AG04449 (cell line): ENCODE measurements at regions not wholly inside any gene's neighbourhood (a gene's known extent, or its start where the extent isn't known, plus 50 kb on each side); places are given as distances from the start of the nearest gene placed in this dataset.
"Not testable (repeated sequence)": the region's sequence is repeated elsewhere in the genome, so short reads cannot be mapped to it uniquely, and the experiment has no call there.

ENCODE experiments used
- CTCF ChIA-PET: fragments of 350-600 bp; formaldehyde crosslinking; extraction: SDS; loops from one replicate; lab custom pipeline; 2021; ENCODE audit warnings: antibody characterized with exemption; lab: Yijun Ruan, JAX
- POLR2A ChIA-PET: fragments of 400-600, 350-600 bp; formaldehyde crosslinking; extraction: SDS; loops from one replicate; lab custom pipeline; 2020; ENCODE audit warnings: antibody characterized with exemption, inconsistent platforms; lab: Yijun Ruan, JAX
- DNase-seq: peaks from one replicate; pipeline ENCODE4 v3.0.0-alpha.2; 2010; ENCODE audit warnings: low read depth, low spot score
- H3K4me3 ChIP-seq: 2 replicates; pipeline ENCODE4 v1.5.1; 2011; ENCODE audit warnings: low read depth, mild to moderate bottlenecking, control low read depth, low read length
- TF ChIP-seq, protein P1 (sequence below): IDR thresholded peaks from one replicate; pipeline ENCODE4 v1.5.1; 2011; ENCODE audit warnings: mild to moderate bottlenecking, moderate library complexity, low read length, control low read depth, inconsistent platforms; ENCODE audit not compliant: insufficient read depth; ENCODE audit errors: missing control alignments

DNA sequence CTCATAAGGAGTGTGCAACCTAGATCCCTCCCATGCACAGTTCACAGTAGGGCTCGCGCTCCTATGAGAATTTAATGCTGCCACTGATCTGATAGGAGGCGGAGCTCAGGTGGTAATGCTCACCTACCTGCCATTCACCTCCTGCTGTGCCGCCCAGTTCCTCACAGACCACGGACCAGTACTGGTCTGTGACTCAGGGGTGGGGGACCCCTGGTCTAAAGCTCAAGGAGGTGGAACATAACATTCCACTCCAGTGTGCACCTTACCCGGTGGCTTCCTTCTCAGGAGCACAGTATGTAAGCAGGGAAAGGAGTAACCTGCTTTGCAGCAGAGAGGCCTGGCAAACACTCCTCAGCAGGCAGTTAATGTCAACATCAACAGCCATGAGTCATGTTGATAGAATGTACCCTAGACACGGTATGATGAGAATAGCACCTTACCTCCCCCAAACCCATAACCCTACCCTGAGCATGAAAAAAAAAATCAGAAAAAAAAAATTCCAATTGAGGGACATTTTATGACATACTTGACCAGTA is 273.5 kb downstream of the FGFR2 start:
- ChIA-PET CTCF (no interaction called here), POLR2A (no interaction called here)
- no peak for DNase-seq
- no peak overlapping the region for H3K4me3 ChIP-seq
- TF ChIP-seq, protein P1, sequence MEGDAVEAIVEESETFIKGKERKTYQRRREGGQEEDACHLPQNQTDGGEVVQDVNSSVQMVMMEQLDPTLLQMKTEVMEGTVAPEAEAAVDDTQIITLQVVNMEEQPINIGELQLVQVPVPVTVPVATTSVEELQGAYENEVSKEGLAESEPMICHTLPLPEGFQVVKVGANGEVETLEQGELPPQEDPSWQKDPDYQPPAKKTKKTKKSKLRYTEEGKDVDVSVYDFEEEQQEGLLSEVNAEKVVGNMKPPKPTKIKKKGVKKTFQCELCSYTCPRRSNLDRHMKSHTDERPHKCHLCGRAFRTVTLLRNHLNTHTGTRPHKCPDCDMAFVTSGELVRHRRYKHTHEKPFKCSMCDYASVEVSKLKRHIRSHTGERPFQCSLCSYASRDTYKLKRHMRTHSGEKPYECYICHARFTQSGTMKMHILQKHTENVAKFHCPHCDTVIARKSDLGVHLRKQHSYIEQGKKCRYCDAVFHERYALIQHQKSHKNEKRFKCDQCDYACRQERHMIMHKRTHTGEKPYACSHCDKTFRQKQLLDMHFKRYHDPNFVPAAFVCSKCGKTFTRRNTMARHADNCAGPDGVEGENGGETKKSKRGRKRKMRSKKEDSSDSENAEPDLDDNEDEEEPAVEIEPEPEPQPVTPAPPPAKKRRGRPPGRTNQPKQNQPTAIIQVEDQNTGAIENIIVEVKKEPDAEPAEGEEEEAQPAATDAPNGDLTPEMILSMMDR: no peak

DNA sequence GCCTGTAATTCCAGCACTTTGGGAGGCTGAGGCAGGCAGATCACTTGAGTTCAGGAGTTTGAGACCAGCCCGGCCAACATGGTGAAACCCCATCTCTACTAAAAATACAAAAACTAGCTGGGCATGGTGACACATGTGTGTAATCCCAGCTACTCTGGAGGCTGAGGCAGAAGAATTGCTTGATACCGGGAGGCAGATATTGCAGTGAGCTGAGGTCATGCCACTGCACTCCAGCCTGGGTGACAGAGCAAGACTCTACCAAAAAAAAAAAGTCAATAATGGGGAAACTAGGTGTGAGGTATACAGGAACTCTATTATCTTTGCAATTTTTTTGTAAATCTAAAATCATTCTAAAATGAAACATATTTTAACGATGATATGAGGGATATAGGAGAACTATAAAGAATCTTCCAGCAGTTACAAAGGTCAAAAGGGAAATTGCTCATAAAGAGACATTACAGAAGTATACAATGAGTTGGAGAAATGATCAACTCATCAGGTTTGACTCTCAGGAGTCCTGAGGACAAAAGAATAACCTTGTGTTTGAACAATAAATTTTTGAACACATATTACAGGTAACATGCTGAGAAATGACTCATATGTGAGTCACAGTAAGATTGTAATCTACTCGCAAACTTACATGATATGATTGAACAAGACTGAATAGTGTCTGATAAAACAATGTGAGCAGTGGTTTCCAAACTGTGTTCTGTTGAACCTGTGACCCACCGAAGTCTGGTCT is 272.6 kb downstream of the FGFR2 start:
- ChIA-PET CTCF (no interaction called here), POLR2A (no interaction called here)
- TF ChIP-seq, protein P1: no peak
- no peak overlapping the region for H3K4me3 ChIP-seq
- no peak for DNase-seq

DNA sequence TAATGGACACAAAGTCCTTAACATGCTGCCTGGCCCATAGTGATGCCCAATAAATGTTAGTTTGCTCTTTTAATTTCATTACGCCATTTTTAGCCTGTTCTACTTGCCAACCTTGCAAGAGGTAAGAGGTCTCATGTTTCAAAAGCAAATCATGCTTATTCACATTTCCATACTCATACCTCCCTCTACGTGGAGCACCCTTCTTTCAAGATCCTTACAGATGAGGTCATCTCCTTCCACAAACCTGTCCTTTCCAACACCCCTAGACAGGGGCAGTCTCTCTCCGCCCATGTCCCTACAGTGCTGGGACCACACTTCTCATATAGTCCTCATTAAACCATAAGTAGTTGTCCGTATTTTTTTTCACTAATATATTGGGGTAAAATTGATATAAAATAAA is 271.3 kb downstream of the FGFR2 start:
- CTCF ChIA-PET: no interaction called here
- POLR2A ChIA-PET: no interaction called here
- TF ChIP-seq, protein P1: no peak

DNA sequence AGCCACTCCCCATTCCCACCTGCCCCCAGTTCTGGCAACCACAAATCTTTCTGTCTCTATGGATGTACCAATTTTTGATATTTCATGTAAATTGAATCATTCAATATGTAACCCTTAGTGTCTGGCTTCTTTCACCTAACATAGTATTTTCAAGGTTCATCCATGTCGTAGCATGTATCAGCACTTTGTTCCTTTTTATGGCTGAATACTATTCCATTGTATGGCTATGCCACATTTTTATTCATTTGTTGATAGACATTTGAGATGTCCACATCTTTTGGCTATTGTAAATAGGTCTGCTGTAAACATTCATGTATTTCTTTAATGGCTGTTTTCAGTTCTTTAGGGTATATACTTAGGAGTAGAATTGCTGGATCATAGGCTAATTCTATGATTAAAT is 270.5 kb downstream of the FGFR2 start:
- DNase-seq: no peak
- CTCF ChIA-PET: no interaction called here
- POLR2A ChIA-PET: no interaction called here
- TF ChIP-seq, protein P1: no peak
- no peak overlapping the region for H3K4me3 ChIP-seq

More for the DNA sequence above, 271.3 kb downstream of the FGFR2 start:
- no peak overlapping the region for H3K4me3 ChIP-seq
- DNase-seq: no peak

DNA sequence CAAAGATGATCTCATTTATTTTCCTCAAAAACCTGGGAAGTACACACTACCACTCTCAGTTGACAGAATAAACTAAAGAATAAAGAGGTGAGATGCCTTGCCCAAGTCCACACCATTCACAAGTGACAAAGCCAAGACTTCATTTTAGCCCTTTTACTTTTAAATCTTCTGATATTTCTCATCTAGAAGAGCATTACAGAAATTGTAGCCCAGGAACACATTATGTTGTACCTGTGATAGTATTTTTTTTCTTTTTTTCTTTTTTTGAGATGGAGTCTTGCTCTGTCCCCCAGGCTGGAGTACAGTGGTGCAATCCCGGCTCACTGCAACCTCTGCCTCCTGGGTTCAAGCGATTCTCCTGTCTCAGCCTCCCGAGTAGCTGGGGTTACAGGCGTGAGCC is 268.6 kb downstream of the FGFR2 start:
- H3K4me3 ChIP-seq, CTCF ChIA-PET, POLR2A ChIA-PET, DNase-seq: not testable (repeated sequence)

DNA sequence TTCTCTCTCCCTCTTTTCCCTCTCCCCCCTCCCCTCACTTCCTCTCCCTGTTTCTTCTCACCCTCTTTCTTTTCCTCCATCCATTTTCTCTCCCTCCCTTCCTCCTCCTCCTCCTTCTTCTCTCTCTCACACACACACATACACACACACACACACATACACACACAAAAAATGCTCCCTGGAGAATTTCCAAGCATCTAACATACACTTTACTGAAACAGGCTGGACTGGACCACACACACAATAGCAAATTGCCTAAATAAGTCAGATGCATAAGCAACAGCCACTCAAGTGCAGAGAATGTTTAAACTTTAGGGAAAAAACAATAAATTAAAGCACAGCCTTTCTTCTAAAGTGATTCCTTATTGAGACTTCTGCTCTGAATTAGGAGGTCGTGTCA is 267.7 kb downstream of the FGFR2 start:
- DNase-seq: no peak
- TF ChIP-seq, protein P1: no peak
- ChIA-PET POLR2A (no interaction called here), CTCF (no interaction called here)
- no peak overlapping the region for H3K4me3 ChIP-seq

DNA sequence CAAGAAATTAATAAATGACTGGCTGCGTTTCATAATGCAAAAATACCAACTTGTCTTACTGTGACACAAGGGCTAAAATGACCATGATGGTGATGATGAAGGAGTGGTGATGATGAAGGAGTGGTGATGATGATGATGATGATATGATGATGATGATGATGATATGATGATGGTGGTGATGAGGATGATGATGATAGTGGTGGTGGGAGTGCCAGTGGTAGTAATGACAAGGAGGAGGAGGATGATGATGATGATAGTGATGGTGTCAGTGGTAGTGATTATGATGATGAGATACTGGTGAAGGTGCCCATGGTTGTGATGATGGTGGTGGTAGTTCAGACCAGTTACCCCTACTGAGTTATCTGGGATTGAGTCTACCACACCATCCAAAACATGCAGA is 265.9 kb downstream of the FGFR2 start:
- POLR2A ChIA-PET: no interaction called here
- CTCF ChIA-PET: no interaction called here
- TF ChIP-seq, protein P1: no peak
- no peak overlapping the region for H3K4me3 ChIP-seq
- DNase-seq: no peak
